Omental fat pad (tissue), 3 donors: ENCODE measurements at regions not wholly inside any gene's neighbourhood (a gene's known extent, or its start where the extent isn't known, plus 50 kb on each side); places are given as distances from the start of the nearest gene placed in this dataset.

ENCODE experiments used
- ATAC-seq: fragments of 150-250 bp; one replicate; pipeline ENCODE4 v1.9.1; 2016; ENCODE audit warnings: mild to moderate bottlenecking, moderate library complexity; ENCODE audit not compliant: low FRiP score
- DNase-seq: peaks from one replicate; pipeline ENCODE4 v3.0.0-alpha.2; 2019; ENCODE audit warnings: low spot score
- CTCF ChIP-seq, 3 donors: fragments of 450-650 bp; IDR thresholded peaks; one replicate each; pipeline ENCODE4 v1.5.1; 2016 to 2017; ENCODE audit warnings: antibody characterized with exemption in 3 of 3, mild to moderate bottlenecking in 3 of 3, moderate library complexity in 2 of 3

GRCh38 chr2:58680755-58681310 is 439.7 kb upstream of the FANCL start:
- TF ChIP-seq CTCF (IDR thresholded peaks at IDR 0.05): no peak
- DNase-seq: no peak
- no peak for ATAC-seq

- DNase-seq (no peak), ATAC-seq (no peak)
Observed at GRCh38 chr2:58677748-58678147, 436.6 kb upstream of the FANCL start.

GRCh38 chr2:58671675-58672074 is 430.6 kb upstream of the FANCL start:
- ATAC-seq (no peak), DNase-seq (no peak)
- no peak for TF ChIP-seq CTCF (IDR thresholded peaks at IDR 0.05)

More at GRCh38 chr2:58677748-58678147, 436.6 kb upstream of the FANCL start:
- no peak for TF ChIP-seq CTCF (IDR thresholded peaks at IDR 0.05)

GRCh38 chr2:58669998-58670397 is 428.9 kb upstream of the FANCL start:
- no peak for ATAC-seq
- no peak for DNase-seq
- TF ChIP-seq CTCF (IDR thresholded peaks at IDR 0.05): no peak

- TF ChIP-seq CTCF (IDR thresholded peaks at IDR 0.05): no peak
- no peak for DNase-seq
- no peak for ATAC-seq
Observed at GRCh38 chr2:58667137-58667774, 426.1 kb upstream of the FANCL start.

- no peak for TF ChIP-seq CTCF (IDR thresholded peaks at IDR 0.05)
- DNase-seq (no peak), ATAC-seq (no peak)
Observed at GRCh38 chr2:58666323-58666970, 425.3 kb upstream of the FANCL start.

GRCh38 chr2:58665154-58665553 is 424.0 kb upstream of the FANCL start:
- DNase-seq: no peak
- ATAC-seq: no peak
- TF ChIP-seq CTCF (IDR thresholded peaks at IDR 0.05): no peak
